ENCODE measurements at regions not wholly inside any gene's neighbourhood (a gene's known extent, or its start where the extent isn't known, plus 50 kb on each side); places are given as distances from the start of the nearest gene placed in this dataset.

DNA sequence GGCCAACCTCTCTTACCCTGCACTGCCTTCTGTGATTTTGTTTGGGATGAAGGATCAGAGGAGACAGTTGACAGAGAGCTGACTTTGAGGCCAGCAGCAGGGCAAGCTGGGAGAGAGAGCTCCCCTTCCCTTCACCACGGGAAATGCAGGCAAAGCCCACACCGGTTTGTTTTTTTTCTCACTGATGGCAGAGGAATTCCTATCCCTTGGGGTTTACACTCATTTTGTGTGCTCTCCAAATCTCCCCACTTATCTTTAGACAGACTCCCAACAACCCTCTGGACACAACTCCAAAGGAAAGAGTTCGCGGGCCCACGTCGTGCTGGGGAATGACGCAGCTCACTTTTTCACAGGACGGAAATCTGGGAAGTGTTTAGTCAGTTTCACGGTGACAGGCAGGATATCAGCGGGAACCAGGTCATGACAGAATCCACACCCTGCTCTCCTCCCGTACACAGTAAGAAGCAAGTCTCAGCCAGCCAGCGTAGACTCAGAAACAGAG lies 68.3 kb upstream of the FAM171A1 start:
- Mint-ChIP-seq H3K36me3 (ENCODE audit: insufficient read depth) (no peaks in the 10 kb centered on the region), H3K9me3 (ENCODE audit: low read depth) (no peaks in the 10 kb centered on the region), H3K27ac (peak overlapping the region; percentile 65), H3K4me1 (ENCODE audit: low read depth) (peaks cover 13% of the 10 kb centered on the region), H3K27me3 (peaks cover 3% of the 10 kb centered on the region), H3K4me3 (ENCODE audit: low read depth) (peak overlapping the region; percentile 58)
- DNase-seq (ENCODE audit: low spot score, unreplicated experiment), result no peak
- TF ChIP-seq, protein P1, sequence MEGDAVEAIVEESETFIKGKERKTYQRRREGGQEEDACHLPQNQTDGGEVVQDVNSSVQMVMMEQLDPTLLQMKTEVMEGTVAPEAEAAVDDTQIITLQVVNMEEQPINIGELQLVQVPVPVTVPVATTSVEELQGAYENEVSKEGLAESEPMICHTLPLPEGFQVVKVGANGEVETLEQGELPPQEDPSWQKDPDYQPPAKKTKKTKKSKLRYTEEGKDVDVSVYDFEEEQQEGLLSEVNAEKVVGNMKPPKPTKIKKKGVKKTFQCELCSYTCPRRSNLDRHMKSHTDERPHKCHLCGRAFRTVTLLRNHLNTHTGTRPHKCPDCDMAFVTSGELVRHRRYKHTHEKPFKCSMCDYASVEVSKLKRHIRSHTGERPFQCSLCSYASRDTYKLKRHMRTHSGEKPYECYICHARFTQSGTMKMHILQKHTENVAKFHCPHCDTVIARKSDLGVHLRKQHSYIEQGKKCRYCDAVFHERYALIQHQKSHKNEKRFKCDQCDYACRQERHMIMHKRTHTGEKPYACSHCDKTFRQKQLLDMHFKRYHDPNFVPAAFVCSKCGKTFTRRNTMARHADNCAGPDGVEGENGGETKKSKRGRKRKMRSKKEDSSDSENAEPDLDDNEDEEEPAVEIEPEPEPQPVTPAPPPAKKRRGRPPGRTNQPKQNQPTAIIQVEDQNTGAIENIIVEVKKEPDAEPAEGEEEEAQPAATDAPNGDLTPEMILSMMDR (IDR thresholded peaks at IDR 0.05; ENCODE audit: unreplicated experiment), result peak; percentile 58

DNA sequence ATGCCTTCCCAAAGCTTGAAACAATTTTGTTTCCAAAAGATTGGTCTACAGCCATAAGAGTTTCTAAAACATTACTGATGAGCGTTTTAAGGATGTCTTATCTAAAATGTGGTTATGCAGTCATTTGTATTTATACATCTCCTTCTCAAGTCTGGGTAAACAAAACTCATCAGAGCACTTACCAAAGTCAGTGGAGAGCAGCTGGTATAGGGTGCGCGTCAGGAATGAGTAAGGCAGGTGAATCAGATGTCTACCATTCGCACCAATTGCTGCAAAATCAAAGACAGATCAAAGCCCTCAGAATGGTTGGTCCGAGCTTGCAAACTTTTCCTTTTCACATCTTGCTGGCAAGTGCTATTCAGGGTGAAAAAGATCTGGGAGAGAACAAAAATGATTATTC lies 65.6 kb upstream of the FAM171A1 start:
- peaks cover 6% of the 10 kb centered on the region for H3K27me3 Mint-ChIP-seq
- no peak for DNase-seq (ENCODE audit: low spot score, unreplicated experiment)
- no peaks in the 10 kb centered on the region for H3K9me3 Mint-ChIP-seq (ENCODE audit: low read depth)
- TF ChIP-seq, protein P1 (IDR thresholded peaks at IDR 0.05; ENCODE audit: unreplicated experiment), result no peak
- no peak overlapping the region for H3K27ac Mint-ChIP-seq
- H3K4me1 Mint-ChIP-seq (ENCODE audit: low read depth), result peaks cover 12% of the 10 kb centered on the region
- no peaks in the 10 kb centered on the region for H3K36me3 Mint-ChIP-seq (ENCODE audit: insufficient read depth)
- H3K4me3 Mint-ChIP-seq (ENCODE audit: low read depth), result no peak overlapping the region

DNA sequence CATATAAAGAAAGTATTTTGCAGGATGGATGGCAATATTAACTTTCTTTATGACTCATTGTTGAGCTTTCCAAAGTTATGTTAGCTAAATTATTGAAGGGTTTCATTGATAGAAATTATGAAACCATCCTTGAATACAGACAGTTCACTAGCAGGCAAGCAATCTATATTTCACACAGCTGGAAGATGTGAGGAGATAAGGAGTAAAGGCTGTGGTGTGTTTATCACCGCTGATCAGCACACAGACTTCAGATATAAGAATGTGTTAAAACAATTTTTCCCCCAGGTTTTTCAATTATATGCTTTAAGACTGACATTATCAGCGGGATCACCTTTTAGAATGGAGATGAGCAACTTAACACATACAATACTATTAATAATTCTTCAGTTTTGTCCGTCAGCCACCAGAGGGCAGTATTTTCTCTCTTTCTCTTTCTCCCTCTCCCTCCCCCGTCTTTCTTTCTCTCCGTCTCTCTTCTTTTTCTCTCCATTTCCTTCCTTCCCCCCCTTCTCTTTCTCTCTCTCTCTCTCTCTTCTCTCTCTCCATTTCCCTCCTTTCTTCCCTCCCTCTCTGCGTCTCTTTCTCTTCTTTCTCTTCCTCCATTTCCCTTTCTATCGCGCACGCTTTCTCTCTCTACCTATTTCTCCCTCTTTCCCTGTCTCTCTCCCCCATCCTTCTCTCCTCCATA lies 62.9 kb upstream of the FAM171A1 start:
- H3K4me1 Mint-ChIP-seq (ENCODE audit: low read depth), result peaks cover 7% of the 10 kb centered on the region
- H3K36me3 Mint-ChIP-seq (ENCODE audit: insufficient read depth), result no peaks in the 10 kb centered on the region
- DNase-seq (ENCODE audit: low spot score, unreplicated experiment), result no peak
- H3K27me3 Mint-ChIP-seq, result peaks cover 3% of the 10 kb centered on the region
- TF ChIP-seq, protein P1 (IDR thresholded peaks at IDR 0.05; ENCODE audit: unreplicated experiment), result peak; percentile 87
- H3K9me3 Mint-ChIP-seq (ENCODE audit: low read depth), result no peaks in the 10 kb centered on the region
- peak overlapping the region; percentile 75 for H3K27ac Mint-ChIP-seq
- peak overlapping the region; percentile 74 for H3K4me3 Mint-ChIP-seq (ENCODE audit: low read depth)

DNA sequence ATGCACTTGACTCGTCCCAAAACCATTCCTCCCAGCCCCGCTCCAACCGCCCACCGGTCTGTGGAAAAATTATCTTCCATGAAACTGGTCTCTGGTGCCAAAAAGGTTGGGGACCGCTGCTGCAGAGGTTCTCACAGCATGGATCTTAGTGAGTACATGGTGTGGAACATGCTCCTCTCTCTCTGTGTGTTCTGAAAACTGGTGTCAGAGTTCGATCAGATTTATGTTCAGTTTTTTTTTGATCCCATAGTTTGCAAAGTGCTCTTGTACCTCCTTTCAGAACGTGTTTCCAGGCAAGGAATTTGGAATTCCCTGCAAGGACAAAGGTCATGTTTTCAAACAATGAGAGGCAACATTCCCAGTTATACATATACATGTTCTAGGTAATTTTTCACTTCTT lies 61.2 kb upstream of the FAM171A1 start:
- no peak for DNase-seq (ENCODE audit: low spot score, unreplicated experiment)
- TF ChIP-seq, protein P1 (IDR thresholded peaks at IDR 0.05; ENCODE audit: unreplicated experiment), result no peak
- H3K27ac Mint-ChIP-seq, result no peak overlapping the region
- H3K27me3 Mint-ChIP-seq, result peaks cover 3% of the 10 kb centered on the region
- H3K4me3 Mint-ChIP-seq (ENCODE audit: low read depth), result no peak overlapping the region
- H3K4me1 Mint-ChIP-seq (ENCODE audit: low read depth), result peaks cover 7% of the 10 kb centered on the region
- H3K9me3 Mint-ChIP-seq (ENCODE audit: low read depth), result no peaks in the 10 kb centered on the region
- H3K36me3 Mint-ChIP-seq (ENCODE audit: insufficient read depth), result no peaks in the 10 kb centered on the region

DNA sequence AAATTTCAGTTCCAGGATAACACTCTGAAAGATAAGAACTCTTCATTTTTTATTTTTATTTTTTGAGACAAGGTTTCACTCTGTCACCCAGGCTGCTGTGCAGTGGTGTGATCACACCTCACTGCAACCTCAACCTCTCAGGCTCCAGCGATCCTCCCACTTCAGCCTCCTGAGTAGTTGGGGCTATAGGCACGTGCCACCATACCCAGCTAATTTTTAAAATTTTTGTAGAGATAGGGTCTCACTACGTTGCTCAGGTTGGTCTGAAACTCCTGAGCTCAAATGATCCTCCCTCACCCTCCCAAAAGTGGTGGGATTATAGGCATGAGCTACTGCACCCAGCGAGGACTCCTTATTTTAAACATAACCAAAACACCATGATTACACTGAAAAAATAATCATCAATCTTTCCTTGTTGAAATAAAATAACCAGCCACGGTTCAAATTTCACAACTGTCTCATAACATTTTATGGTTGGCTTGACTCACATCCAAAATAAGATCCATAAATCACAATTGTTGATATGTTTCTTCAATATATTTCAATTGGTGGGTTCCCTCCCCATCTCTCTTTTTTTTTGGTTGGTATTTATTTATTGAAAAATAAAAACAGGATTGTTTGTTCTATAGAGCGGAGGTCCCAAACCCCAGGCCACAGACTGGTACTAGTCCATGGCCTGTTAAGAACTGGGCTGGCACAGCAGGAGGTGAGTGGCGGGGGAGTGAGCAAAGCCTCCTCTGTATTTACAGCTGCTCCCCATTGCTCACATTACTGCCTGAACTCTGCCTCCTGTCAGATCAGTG lies 60.1 kb upstream of the FAM171A1 start:
- H3K27ac Mint-ChIP-seq, result no peak overlapping the region
- H3K4me3 Mint-ChIP-seq (ENCODE audit: low read depth), result no peak overlapping the region
- no peak for DNase-seq (ENCODE audit: low spot score, unreplicated experiment)
- TF ChIP-seq, protein P1 (IDR thresholded peaks at IDR 0.05; ENCODE audit: unreplicated experiment), result no peak
- no peaks in the 10 kb centered on the region for H3K9me3 Mint-ChIP-seq (ENCODE audit: low read depth)
- no peaks in the 10 kb centered on the region for H3K36me3 Mint-ChIP-seq (ENCODE audit: insufficient read depth)
- H3K27me3 Mint-ChIP-seq, result peaks cover 3% of the 10 kb centered on the region
- peaks cover 7% of the 10 kb centered on the region for H3K4me1 Mint-ChIP-seq (ENCODE audit: low read depth)

Data from progenitor cell of endocrine pancreas (in vitro differentiated cells).